GM12864 (cell line): ENCODE measurements at regions not wholly inside any gene's neighbourhood (a gene's known extent, or its start where the extent isn't known, plus 50 kb on each side); places are given as distances from the start of the nearest gene placed in this dataset.
A peak's percentile ranks its signal among the peaks of the same experiment; 100 is the strongest.
"Not testable (repeated sequence)": the region's sequence is repeated elsewhere in the genome, so short reads cannot be mapped to it uniquely, and the experiment has no call there.

Source experiments
- DNase-seq: peaks from one replicate; pipeline ENCODE4 v3.0.0-alpha.2; 2011; ENCODE audit warnings: low read depth
- H3K4me3 ChIP-seq: 2 replicates; pipeline ENCODE4 v1.5.1; 2011; ENCODE audit warnings: mild to moderate bottlenecking, low read depth, low read length, control low read depth
- TF ChIP-seq, protein P1 (sequence below): IDR thresholded peaks from 2 replicates; pipeline ENCODE4 v1.5.1; 2011; ENCODE audit warnings: low read depth, mild to moderate bottlenecking, moderate library complexity, low read length, control low read depth, inconsistent platforms; ENCODE audit errors: missing control alignments

DNA sequence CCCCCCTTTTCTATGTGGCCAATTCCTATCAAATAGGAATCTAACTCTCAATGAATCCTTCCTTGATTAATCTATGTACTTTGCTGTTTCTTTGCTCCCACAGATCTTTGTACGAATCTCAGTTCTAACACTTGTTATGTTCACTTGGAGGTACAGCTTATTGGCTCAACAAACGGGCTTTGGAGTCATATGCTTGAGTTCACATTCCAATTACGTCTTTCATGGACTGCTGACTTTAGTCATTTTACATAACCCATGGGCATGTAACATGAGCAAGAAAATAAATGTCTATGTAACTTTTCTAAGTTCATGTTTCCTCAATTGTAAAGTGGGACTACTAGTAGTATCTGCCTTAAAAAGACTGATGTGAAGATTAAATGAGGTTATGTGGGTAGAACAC is 123.2 kb upstream of the TBC1D5 start:
- no peak for DNase-seq
- TF ChIP-seq, protein P1, sequence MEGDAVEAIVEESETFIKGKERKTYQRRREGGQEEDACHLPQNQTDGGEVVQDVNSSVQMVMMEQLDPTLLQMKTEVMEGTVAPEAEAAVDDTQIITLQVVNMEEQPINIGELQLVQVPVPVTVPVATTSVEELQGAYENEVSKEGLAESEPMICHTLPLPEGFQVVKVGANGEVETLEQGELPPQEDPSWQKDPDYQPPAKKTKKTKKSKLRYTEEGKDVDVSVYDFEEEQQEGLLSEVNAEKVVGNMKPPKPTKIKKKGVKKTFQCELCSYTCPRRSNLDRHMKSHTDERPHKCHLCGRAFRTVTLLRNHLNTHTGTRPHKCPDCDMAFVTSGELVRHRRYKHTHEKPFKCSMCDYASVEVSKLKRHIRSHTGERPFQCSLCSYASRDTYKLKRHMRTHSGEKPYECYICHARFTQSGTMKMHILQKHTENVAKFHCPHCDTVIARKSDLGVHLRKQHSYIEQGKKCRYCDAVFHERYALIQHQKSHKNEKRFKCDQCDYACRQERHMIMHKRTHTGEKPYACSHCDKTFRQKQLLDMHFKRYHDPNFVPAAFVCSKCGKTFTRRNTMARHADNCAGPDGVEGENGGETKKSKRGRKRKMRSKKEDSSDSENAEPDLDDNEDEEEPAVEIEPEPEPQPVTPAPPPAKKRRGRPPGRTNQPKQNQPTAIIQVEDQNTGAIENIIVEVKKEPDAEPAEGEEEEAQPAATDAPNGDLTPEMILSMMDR, result no peak
- H3K4me3 ChIP-seq, result no peak overlapping the region

DNA sequence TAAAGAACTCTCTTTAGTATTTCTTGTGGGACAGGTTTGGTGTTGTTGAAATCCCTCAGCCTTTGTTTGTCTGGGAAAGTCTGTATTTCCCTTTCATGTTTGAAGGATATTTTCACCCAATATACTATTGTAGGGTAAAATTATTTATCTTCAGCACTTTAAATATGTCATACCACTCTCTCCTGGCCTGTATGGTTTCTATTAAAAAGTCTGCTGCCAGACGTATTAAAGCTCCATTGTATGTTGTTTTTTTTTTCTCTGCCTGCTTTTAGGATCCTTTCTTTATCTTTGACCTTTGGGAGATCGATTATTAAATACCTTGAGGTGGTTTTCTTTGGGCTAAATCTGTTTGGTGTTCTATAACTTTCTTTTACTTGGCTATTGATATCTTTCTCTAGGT is 119.0 kb upstream of the TBC1D5 start:
- TF ChIP-seq, protein P1, result no peak
- DNase-seq, result no peak
- H3K4me3 ChIP-seq, result no peak overlapping the region

DNA sequence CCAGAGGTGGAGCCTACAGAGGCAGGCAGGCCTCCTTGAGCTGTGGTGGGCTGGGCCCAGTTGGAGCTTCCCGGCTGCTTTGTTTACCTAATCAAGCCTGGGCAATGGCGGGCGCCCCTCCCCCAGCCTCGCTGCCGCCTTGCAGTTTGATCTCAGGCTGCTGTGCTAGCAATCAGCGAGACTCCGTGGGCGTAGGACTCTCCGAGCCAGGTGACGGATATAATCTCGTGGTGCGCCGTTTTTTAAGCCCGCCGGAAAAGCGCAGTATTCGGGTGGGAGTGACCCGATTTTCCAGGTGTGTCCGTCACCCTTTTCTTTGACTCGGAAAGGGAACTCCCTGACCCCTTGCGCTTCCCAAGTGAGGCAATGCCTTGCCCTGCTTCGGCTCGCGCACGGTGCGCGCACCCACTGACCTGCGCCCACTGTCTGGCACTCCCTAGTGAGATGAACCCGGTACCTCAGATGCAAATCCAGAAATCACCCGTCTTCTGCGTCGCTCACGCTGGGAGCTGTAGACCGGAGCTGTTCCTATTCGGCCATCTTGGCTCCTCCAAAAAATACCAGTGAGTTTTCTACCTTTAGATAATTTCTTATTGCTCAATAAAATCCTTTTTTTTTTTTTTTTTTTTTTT is 118.5 kb upstream of the TBC1D5 start:
- DNase-seq, H3K4me3 ChIP-seq: not testable (repeated sequence)

DNA sequence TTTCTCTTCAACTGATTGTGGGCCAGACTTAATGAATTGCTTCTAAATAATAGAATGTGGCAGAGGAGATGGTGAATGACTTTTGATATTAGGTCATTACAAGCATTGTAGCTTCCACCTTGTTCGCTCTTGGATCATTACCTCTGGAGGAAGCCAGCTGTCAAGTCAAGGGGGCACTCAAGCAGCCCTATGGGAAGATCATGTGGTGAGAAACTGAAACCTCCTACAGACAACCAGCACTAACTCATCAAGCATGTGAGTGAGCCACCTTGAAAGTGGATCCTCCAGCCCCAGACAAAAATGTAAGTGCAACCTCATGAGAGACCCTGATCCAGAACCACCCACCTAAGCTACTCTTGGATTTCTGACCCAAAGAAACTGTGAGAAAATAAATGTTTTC is 109.8 kb upstream of the TBC1D5 start:
- TF ChIP-seq, protein P1, result no peak
- peak; percentile 8 for DNase-seq
- H3K4me3 ChIP-seq, result no peak overlapping the region

DNA sequence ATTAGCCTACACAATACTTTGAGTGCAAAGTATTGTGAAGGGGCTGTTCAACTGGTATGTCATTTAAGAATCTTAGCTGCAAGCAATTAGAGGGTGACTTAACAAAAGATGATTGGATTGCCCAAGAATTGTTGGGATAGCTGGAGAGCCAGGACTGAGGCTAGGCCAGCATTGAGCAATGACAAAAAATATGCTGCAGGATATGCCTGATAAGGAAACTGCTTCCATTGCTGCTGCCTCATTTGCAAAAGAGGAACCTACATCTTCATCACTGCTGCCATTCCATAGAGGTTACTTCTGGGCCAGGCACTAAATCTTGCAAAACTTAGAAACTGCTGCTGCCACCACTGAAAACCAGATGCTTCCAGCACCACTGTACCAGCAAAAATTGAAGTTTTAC is 108.0 kb upstream of the TBC1D5 start:
- no peak for DNase-seq
- no peak overlapping the region for H3K4me3 ChIP-seq
- TF ChIP-seq, protein P1, result no peak

DNA sequence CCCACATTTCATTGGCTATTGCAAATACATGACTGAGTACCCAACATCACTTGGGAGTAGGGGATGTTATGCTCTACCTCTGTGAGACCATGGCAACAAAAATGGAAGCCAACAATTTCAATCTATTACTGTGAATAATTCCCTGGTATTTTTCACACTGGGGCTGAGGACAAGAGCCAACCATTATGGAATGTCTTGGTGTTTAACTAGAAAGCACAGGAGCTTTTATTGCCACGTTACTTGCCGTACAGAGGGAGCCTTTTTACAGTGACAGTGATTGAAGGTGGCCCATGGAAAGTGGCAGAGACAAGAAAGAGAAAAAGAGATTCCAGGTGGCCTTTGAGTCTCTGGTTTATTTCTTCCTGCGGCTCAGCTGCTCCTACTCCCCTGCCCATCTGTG is 105.7 kb upstream of the TBC1D5 start:
- no peak for DNase-seq
- no peak overlapping the region for H3K4me3 ChIP-seq
- TF ChIP-seq, protein P1, result no peak

DNA sequence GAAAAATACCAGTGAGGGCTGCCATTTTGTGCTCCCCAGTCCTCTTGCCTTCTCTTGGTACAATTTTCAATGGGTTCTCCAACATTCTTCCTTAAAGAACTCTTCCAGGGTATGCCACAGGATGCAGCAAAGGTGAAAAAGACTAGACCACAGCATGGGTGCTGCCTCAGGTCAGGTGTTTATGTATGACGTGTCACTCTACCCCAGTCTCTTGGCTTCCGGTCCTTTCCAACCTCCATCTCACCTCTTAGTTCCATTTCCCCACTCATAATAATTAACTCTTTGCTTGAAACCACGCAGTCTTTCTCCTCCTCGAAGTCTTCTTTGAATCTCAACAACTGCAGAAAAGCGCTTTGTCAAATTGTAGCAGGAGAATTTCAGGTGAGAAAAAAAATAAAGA is 104.7 kb upstream of the TBC1D5 start:
- H3K4me3 ChIP-seq, result no peak overlapping the region
- TF ChIP-seq, protein P1, result no peak
- no peak for DNase-seq
